DND-41 (cell line): ENCODE measurements at regions not wholly inside any gene's neighbourhood (a gene's known extent, or its start where the extent isn't known, plus 50 kb on each side); places are given as distances from the start of the nearest gene placed in this dataset.

Source experiments
- ATAC-seq: fragments of 200-7000 bp; cut with Tn5 transposase; 3 replicates; pipeline ENCODE4 v1.9.1; 2021; ENCODE audit warnings: low read depth; ENCODE audit not compliant: insufficient read depth
- DNase-seq: peaks from one replicate; pipeline ENCODE4 v3.0.0-alpha.2; 2020
- H2AFZ ChIP-seq: 2 replicates; pipeline ENCODE4 v1.6.0; 2012; ENCODE audit warnings: low read depth, low read length
- H3K27ac ChIP-seq: 2 replicates; pipeline ENCODE4 v1.5.1; 2012; ENCODE audit warnings: low read length, inconsistent platforms
- H3K27me3 ChIP-seq: fragments of 200-600 bp; sonication (generic); 2 replicates; pipeline ENCODE4 v1.6.0; 2012; ENCODE audit warnings: low read length, mild to moderate bottlenecking, inconsistent platforms; ENCODE audit not compliant: insufficient read depth, poor library complexity
- H3K36me3 ChIP-seq: 2 replicates; pipeline ENCODE4 v1.5.1; 2012; ENCODE audit warnings: low read length, inconsistent platforms; ENCODE audit not compliant: insufficient read depth
- H3K4me1 ChIP-seq: 2 replicates; pipeline ENCODE4 v1.5.1; 2012; ENCODE audit warnings: mild to moderate bottlenecking, low read length; ENCODE audit not compliant: insufficient read depth
- H3K4me2 ChIP-seq: 2 replicates; pipeline ENCODE4 v1.6.0; 2012; ENCODE audit warnings: mild to moderate bottlenecking, moderate library complexity, low read length, inconsistent platforms; ENCODE audit not compliant: insufficient read depth
- H3K4me3 ChIP-seq, 2 experiments: fragments of 200-600 bp in 1 of 2; shearing (Covaris generic) in 1 of 2; 2 replicates each; pipeline ENCODE4 v1.5.1; 2012 to 2016; ENCODE audit warnings: inconsistent platforms in 2 of 2, low read length in 2 of 2, mild to moderate bottlenecking in 2 of 2, low read depth in 1 of 2, moderate library complexity in 1 of 2
- H3K79me2 ChIP-seq: 2 replicates; pipeline ENCODE4 v1.6.0; 2012; ENCODE audit warnings: low read length, inconsistent platforms; ENCODE audit not compliant: insufficient read depth
- H3K9ac ChIP-seq: 2 replicates; pipeline ENCODE4 v1.6.0; 2012; ENCODE audit warnings: low read depth, mild to moderate bottlenecking, inconsistent platforms, low read length, moderate library complexity
- H3K9me3 ChIP-seq: 2 replicates; pipeline ENCODE4 v1.5.1; 2012; ENCODE audit warnings: low read length, moderate library complexity, mild to moderate bottlenecking, inconsistent platforms; ENCODE audit not compliant: insufficient read depth, severe bottlenecking
- H4K20me1 ChIP-seq: 2 replicates; pipeline ENCODE4 v1.6.0; 2012; ENCODE audit warnings: low read length; ENCODE audit not compliant: insufficient read depth
- EZH2 ChIP-seq: IDR thresholded peaks from 3 replicates; pipeline ENCODE4 v1.6.1; 2012; ENCODE audit warnings: borderline replicate concordance, low read depth, mild to moderate bottlenecking, moderate library complexity, low read length, inconsistent platforms; ENCODE audit not compliant: severe bottlenecking
- TF ChIP-seq, protein P1 (sequence below): IDR thresholded peaks from 2 replicates; pipeline ENCODE4 v1.5.1; 2012; ENCODE audit warnings: borderline replicate concordance, low read length, moderate library complexity, mild to moderate bottlenecking; ENCODE audit not compliant: poor library complexity, severe bottlenecking; ENCODE audit errors: extremely low read depth

DNA sequence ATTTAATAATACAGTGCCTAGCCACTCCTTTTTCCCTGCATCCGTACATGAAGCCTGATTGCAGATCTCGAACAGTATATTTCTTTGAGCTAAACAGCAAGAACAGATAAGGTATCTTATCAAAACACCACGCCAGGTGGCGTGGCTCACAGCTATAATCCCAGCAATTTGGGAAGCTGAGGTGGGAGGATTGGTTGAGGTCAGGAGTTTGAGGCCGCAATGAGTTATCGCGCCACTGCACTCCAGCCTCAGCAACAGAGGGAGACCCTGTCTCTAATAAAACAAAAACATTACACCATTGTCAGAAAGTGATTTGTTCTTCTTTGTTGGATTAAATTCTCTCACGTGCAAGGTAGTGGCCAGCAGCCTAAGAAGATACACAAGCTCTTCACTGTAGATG is 291.2 kb upstream of the DMRT1 start:
- ATAC-seq = no peak
- H3K36me3 ChIP-seq = no peaks in the 10 kb centered on the region
- no peak overlapping the region for H3K27ac ChIP-seq
- no peaks in the 10 kb centered on the region for H3K4me1 ChIP-seq
- TF ChIP-seq, protein P1, sequence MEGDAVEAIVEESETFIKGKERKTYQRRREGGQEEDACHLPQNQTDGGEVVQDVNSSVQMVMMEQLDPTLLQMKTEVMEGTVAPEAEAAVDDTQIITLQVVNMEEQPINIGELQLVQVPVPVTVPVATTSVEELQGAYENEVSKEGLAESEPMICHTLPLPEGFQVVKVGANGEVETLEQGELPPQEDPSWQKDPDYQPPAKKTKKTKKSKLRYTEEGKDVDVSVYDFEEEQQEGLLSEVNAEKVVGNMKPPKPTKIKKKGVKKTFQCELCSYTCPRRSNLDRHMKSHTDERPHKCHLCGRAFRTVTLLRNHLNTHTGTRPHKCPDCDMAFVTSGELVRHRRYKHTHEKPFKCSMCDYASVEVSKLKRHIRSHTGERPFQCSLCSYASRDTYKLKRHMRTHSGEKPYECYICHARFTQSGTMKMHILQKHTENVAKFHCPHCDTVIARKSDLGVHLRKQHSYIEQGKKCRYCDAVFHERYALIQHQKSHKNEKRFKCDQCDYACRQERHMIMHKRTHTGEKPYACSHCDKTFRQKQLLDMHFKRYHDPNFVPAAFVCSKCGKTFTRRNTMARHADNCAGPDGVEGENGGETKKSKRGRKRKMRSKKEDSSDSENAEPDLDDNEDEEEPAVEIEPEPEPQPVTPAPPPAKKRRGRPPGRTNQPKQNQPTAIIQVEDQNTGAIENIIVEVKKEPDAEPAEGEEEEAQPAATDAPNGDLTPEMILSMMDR = no peak
- TF ChIP-seq EZH2 = no peak
- no peak for DNase-seq
- H3K4me2 ChIP-seq = no peak overlapping the region
- H3K9me3 ChIP-seq = no peaks in the 10 kb centered on the region
- no peaks in the 10 kb centered on the region for H4K20me1 ChIP-seq
- H3K4me3 ChIP-seq = no peak overlapping the region
- no peaks in the 10 kb centered on the region for H3K79me2 ChIP-seq
- no peak overlapping the region for H2AFZ ChIP-seq
- H3K9ac ChIP-seq = no peak overlapping the region
- no peaks in the 10 kb centered on the region for H3K27me3 ChIP-seq

DNA sequence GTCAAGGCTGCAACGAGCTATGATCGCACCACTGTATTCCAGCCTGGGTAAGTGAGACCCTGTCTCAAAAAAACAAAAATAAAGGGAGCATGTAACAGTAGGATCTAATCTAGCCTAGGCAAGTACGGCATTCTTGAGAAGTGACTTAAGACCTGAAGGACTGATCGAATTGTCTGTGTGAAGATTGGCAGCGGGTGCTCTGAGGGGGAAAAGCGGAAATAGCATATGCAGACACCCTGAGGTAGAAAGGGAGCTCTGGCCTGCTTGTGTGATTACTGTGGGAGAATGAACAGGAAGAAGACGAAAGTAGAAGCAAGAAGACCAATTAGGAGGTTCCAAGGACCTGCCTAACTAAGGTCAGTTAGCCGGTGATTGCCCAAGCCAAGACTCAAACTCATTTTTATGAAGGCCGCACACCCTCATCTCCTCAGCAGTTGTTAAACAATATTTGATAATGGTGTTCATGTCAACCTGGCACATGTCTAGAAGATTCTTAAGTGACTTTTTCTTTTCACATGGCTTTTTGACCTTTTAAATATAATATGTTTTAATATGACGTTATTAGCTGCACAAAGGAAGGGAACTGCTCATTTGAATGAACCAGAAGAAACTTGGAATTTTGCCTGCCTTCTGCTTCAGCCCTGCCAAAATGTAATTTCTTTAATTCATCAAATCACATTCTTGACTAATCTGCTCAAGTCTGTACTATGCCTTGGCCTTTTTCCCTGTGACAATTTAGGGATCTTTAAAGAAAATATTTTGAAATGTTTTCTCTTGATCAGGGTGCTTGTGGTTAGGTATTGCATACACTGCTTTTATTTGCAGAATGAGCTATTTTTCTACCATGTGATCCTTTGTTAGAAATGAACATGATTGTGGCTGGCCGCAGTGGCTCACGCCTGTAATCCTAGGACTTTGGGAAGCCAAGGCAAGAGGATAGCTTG is 289.2 kb upstream of the DMRT1 start:
- Histone ChIP-seq H3K79me2 (no peaks in the 10 kb centered on the region), H3K36me3 (no peaks in the 10 kb centered on the region), H3K4me1 (no peaks in the 10 kb centered on the region), H3K4me2 (no peak overlapping the region), H4K20me1 (no peaks in the 10 kb centered on the region), H3K9me3 (no peaks in the 10 kb centered on the region), H3K27ac (no peak overlapping the region), H3K4me3 (no peak overlapping the region), H2AFZ (no peak overlapping the region), H3K27me3 (peaks cover 5% of the 10 kb centered on the region), H3K9ac (no peak overlapping the region)
- TF ChIP-seq EZH2 = no peak
- TF ChIP-seq, protein P1 = no peak
- DNase-seq (no peak), ATAC-seq (no peak)

DNA sequence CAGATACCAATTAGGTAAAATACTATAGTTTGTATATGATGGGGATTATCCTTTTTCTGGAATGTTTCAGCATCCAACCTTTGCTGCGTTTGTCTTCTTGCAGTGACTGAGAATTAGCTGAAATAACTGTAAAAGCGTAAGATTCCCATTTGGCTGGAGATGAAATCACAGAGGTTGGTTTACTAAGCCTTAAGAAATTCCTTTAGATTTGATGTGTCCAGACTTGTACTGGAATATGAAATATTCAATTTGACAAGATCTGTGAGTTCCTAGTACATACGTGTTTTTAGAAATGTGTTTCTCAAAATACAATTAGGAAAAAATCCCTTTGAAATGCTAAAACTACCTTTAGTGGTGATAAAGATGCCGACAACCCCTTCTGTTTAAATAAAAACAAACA is 286.0 kb upstream of the DMRT1 start:
- Histone ChIP-seq H3K79me2 (no peaks in the 10 kb centered on the region), H4K20me1 (no peaks in the 10 kb centered on the region), H3K4me2 (no peak overlapping the region), H3K36me3 (no peaks in the 10 kb centered on the region), H3K4me1 (no peaks in the 10 kb centered on the region), H3K9me3 (no peaks in the 10 kb centered on the region), H3K27ac (no peak overlapping the region), H2AFZ (no peak overlapping the region), H3K27me3 (peaks cover 5% of the 10 kb centered on the region), H3K4me3 (no peak overlapping the region), H3K9ac (no peak overlapping the region)
- ATAC-seq = no peak
- DNase-seq = no peak
- no peak for TF ChIP-seq EZH2
- TF ChIP-seq, protein P1 = no peak
